ENCODE measurements at regions not wholly inside any gene's neighbourhood (a gene's known extent, or its start where the extent isn't known, plus 50 kb on each side); places are given as distances from the start of the nearest gene placed in this dataset.
"Not testable (repeated sequence)": the region's sequence is repeated elsewhere in the genome, so short reads cannot be mapped to it uniquely, and the experiment has no call there.

DNA sequence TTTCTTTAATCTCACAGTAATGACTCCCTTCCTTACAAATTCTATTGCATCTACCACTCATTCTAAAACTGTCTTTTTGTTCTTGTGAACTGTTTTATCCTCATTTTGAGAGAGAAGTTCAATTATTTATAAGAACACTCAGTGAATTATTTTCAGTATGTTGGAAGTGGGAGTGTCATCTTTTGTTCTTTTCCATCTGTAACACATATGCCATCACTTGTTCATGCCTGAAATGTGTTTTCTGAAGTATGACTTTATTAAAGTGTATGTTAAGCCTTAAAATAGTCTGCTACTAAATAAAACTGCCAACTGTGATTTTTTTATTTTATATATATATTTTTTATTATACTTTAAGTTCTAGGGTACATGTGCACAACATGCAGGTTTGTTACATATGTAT is 623.0 kb upstream of the CBLB start:
- CTCF ChIA-PET: no interaction called here
- no peak for DNase-seq
- H3K27ac Mint-ChIP-seq: no peak overlapping the region
- H3K36me3 Mint-ChIP-seq (ENCODE audit: low read depth): no peaks in the 10 kb centered on the region
- H3K27me3 Mint-ChIP-seq: no peaks in the 10 kb centered on the region
- POLR2A ChIA-PET: no interaction called here
- H3K4me3 Mint-ChIP-seq: no peak overlapping the region
- H3K9me3 Mint-ChIP-seq: peaks cover 5% of the 10 kb centered on the region
- H3K4me1 Mint-ChIP-seq: no peaks in the 10 kb centered on the region

DNA sequence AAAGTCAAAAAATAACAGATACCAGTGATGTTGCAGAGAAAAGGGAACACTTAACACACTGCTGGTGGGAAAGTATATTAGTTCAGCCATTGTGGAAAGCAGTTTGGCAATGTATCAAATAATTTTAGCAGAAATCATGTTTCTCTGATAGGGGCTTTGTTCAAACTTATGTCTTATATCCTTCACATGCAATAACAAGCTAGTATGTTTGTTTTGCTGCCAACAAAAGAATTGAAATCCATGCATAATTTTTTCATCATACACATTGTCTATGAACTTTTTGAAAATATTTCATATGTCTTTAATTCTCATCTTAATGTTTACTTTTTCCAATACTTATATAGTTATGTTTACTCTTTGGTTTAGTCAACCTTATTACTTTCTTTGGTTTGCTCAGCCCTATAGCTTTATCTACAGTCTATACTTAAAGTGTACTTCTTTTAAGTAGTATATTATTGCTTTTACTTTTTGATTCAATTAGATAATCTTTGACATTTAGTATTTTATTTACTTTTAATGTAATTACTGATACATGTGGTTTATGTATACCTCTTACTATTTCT is 639.6 kb upstream of the CBLB start:
- Mint-ChIP-seq H3K27ac (no peak overlapping the region), H3K9me3 (peaks cover 2% of the 10 kb centered on the region), H3K36me3 (ENCODE audit: low read depth) (no peaks in the 10 kb centered on the region), H3K27me3 (no peaks in the 10 kb centered on the region), H3K4me3 (no peak overlapping the region), H3K4me1 (no peaks in the 10 kb centered on the region)
- no peak for DNase-seq
- ChIA-PET POLR2A (no interaction called here), CTCF (no interaction called here)

DNA sequence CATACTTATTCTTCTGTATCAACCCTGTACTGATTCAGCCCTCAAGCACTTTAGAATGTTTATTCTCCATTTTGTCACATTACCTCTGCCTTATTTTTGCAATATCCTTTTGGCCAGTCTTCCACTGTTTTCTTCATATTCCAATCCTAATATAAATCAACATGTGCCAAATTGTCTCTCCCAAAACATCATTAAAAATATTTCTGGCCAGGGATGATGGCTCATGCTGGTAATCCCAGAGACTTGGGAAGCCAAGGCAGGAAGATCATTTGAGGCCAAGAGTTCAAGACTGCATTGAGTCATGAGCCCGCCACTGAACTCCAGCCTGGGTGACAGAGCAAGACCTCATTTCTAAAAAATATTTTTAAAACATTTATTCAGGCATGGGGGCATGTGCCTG is 641.4 kb upstream of the CBLB start:
- ChIA-PET POLR2A (no interaction called here), CTCF (no interaction called here)
- no peaks in the 10 kb centered on the region for H3K27me3 Mint-ChIP-seq
- H3K9me3 Mint-ChIP-seq: peaks cover 2% of the 10 kb centered on the region
- no peaks in the 10 kb centered on the region for H3K36me3 Mint-ChIP-seq (ENCODE audit: low read depth)
- no peak overlapping the region for H3K4me3 Mint-ChIP-seq
- no peak overlapping the region for H3K27ac Mint-ChIP-seq
- no peaks in the 10 kb centered on the region for H3K4me1 Mint-ChIP-seq
- DNase-seq: no peak

DNA sequence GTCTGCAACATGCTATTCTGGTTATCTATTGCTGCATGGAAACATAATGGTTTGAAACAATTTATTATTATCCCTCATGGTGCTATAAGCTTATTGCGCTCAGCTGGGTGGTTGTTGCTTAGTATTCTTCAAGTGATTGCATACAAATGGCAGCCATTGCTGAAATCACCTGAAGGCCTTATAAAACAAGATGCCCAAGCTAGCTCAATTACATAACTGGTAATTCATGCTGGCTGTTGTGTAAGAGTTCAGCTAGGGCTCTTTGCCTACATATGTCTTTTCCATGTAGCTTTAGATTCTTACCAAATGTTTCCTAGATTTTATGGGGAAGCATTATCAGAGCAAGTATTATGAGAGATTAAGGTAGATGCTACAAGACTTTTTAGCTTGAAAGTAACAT is 644.0 kb upstream of the CBLB start:
- Mint-ChIP-seq H3K4me3 (no peak overlapping the region), H3K36me3 (ENCODE audit: low read depth) (no peaks in the 10 kb centered on the region)
- CTCF ChIA-PET: no interaction called here

DNA sequence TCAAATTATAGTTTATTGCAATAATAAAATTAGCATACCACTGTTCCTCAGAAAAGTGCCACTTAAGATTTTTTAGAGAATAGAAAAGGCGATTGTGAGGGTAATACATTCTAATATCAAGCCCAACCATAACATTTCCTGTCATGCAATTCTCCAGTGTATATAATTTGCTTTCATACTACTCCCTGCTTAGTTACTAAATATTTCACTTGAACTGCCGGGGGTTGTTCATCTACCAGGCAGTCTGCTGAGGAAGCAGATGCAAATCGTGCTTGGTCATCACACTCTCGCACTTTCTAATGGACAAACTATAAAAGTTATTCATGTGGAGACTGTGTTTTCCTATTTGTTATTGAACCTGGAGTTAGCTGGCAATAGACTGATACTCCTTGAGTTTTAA is 645.6 kb upstream of the CBLB start:
- no peaks in the 10 kb centered on the region for H3K27me3 Mint-ChIP-seq
- no peaks in the 10 kb centered on the region for H3K4me1 Mint-ChIP-seq
- ChIA-PET CTCF (no interaction called here), POLR2A (no interaction called here)
- no peak overlapping the region for H3K27ac Mint-ChIP-seq
- H3K36me3 Mint-ChIP-seq (ENCODE audit: low read depth): no peaks in the 10 kb centered on the region
- no peak for DNase-seq
- peaks cover 2% of the 10 kb centered on the region for H3K9me3 Mint-ChIP-seq
- H3K4me3 Mint-ChIP-seq: no peak overlapping the region

More for the DNA sequence above, 644.0 kb upstream of the CBLB start:
- H3K9me3 Mint-ChIP-seq: peaks cover 2% of the 10 kb centered on the region
- POLR2A ChIA-PET: no interaction called here
- no peaks in the 10 kb centered on the region for H3K27me3 Mint-ChIP-seq
- no peak for DNase-seq
- H3K27ac Mint-ChIP-seq: no peak overlapping the region
- no peaks in the 10 kb centered on the region for H3K4me1 Mint-ChIP-seq

DNA sequence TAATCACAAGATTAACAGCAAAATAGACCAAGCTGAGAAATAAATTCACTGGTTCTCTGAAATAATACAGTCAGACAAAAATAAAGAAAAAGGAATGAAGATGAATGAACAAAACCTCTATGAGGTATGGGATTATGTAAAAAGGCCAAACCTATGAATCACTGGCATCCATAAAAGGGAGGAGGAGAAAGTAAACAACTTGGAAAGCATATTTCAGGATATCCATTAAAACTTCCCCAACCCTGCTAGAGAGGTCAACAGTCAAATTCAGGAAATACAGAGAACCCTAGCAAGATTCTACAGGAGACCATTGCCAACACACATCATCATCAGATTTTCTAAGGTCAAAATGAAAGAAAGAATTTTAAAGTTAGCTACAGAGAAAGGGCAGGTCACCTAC is 649.7 kb upstream of the CBLB start:
- Mint-ChIP-seq H3K27me3 (no peaks in the 10 kb centered on the region), H3K36me3 (ENCODE audit: low read depth) (no peaks in the 10 kb centered on the region), H3K27ac (no peak overlapping the region), H3K9me3 (no peaks in the 10 kb centered on the region), H3K4me1 (no peaks in the 10 kb centered on the region), H3K4me3 (no peak overlapping the region)
- POLR2A ChIA-PET: no interaction called here
- CTCF ChIA-PET: no interaction called here
- DNase-seq: no peak

DNA sequence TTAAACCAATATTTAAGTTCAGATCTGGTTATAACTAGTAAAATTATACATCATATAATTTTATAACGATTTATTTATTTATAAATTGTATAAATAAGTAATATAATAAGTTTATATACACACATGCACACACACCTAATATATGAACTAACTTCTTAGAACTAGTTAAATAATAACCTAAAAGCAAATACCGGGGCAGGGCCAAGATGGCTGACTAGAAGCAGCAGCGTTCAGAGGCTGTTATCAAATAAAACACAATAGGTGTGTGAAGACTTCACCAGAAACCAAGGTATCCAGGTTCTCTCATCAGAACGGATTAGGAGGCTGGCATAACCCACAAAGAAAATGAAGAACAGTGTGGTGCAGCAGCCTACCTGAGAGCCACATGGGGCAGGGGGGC is 653.6 kb upstream of the CBLB start:
- Mint-ChIP-seq H3K4me3 (no peak overlapping the region), H3K36me3 (ENCODE audit: low read depth) (peaks cover 13% of the 10 kb centered on the region), H3K27ac (no peak overlapping the region), H3K9me3 (peaks cover 17% of the 10 kb centered on the region), H3K27me3 (no peaks in the 10 kb centered on the region), H3K4me1 (peaks cover 3% of the 10 kb centered on the region)
- CTCF ChIA-PET: no interaction called here
- DNase-seq: no peak
- POLR2A ChIA-PET: no interaction called here

DNA sequence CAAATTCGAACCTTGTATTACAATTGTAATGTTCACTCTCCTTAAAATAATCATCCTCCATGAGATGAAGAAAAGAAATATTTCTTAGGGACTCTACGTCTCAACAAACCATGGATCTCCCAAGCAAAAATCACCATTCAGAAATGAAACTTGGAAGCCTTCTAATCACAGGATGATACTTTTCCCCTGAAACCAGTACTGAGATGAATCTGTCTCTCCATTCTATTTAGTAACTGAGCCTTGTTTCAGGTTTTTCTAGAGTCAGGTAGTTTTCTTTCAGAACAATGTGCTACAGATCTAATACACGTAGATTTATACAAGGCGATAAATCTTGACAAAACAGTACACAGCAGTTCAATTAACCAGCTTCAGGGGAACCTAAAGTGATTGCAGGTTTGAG is 660.1 kb upstream of the CBLB start:
- DNase-seq: no peak

DNA sequence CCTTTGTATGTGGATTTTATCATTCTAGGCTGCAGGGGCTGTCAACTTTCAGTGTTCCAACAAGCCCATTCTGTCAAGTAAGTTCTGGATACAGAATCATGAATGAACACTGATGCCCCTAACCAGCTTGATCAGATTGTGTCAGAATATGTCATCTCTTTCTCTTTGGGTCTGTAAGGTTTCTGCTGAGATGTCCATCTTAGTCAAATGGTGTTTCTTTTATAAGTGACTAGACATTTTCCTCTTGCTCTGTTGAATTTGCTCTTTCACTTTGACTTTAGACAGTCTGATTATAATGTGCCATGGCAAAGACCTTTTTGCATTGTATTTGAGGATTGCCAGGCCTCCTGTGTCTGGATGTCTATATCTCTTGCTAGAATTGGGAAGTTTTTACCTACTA is 660.9 kb upstream of the CBLB start:
- H3K27me3 Mint-ChIP-seq: no peaks in the 10 kb centered on the region
- H3K4me3 Mint-ChIP-seq: no peak overlapping the region
- no peak overlapping the region for H3K27ac Mint-ChIP-seq
- peaks cover 48% of the 10 kb centered on the region for H3K36me3 Mint-ChIP-seq (ENCODE audit: low read depth)
- DNase-seq: no peak
- CTCF ChIA-PET: no interaction called here
- peaks cover 33% of the 10 kb centered on the region for H3K4me1 Mint-ChIP-seq
- POLR2A ChIA-PET: no interaction called here
- peaks cover 56% of the 10 kb centered on the region for H3K9me3 Mint-ChIP-seq

More for the DNA sequence above, 660.1 kb upstream of the CBLB start:
- H3K36me3 Mint-ChIP-seq (ENCODE audit: low read depth): peaks cover 42% of the 10 kb centered on the region
- no peak overlapping the region for H3K27ac Mint-ChIP-seq
- H3K4me3 Mint-ChIP-seq: no peak overlapping the region
- H3K27me3 Mint-ChIP-seq: no peaks in the 10 kb centered on the region
- H3K9me3 Mint-ChIP-seq: peaks cover 50% of the 10 kb centered on the region
- peaks cover 25% of the 10 kb centered on the region for H3K4me1 Mint-ChIP-seq
- POLR2A ChIA-PET: no interaction called here
- CTCF ChIA-PET: no interaction called here

DNA sequence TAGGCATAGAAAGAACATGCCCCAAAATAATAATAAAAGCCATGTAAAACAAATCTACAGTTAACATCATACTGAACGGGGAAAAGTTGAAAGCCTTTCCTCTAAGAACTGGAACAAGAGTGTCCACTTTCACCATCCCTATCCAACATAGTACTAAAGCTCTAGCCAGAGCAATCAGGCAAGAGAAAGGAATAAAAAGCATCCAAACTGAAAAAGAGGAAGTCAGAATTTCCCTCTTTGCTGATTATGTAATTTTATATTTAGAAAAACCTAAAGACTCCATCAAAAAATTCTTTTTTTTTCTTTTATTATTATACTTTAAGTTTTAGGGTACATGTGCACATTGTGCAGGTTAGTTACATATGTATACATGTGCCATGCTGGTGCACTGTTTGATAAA is 661.6 kb upstream of the CBLB start:
- POLR2A ChIA-PET: no interaction called here
- Mint-ChIP-seq H3K27me3 (no peaks in the 10 kb centered on the region), H3K9me3 (peaks cover 62% of the 10 kb centered on the region), H3K4me3 (no peak overlapping the region), H3K36me3 (ENCODE audit: low read depth) (peaks cover 55% of the 10 kb centered on the region), H3K4me1 (peaks cover 37% of the 10 kb centered on the region), H3K27ac (no peak overlapping the region)
- no peak for DNase-seq
- CTCF ChIA-PET: no interaction called here

DNA sequence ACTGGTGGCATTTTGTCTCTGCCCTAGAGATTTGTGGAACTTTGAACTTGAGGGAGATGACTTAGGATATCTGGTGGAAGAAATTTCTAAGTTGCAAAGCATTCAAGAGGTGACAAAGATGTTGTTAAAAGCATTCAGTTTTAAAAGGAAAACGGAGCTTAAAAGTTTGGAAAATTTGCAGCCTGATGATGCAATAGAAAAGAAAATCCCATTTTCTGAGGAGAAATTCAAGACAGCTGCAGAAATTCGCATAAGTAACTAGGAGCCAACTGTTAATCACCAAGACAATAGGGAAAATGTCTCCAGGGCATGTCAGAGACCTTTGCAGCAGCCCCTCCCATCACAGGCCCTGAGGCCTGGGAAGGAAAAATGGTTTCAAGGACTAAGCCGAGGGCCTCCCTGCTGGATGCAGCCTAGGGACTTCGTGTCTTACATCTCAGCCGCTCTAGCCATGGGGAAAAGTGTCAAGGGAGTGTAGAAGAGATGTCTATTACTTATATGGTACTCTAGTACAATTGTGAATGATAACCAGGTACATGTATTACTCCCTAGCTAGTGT is 663.0 kb upstream of the CBLB start:
- DNase-seq, H3K27me3 Mint-ChIP-seq, CTCF ChIA-PET, POLR2A ChIA-PET, H3K4me3 Mint-ChIP-seq, H3K27ac Mint-ChIP-seq: not testable (repeated sequence)
- peaks cover 35% of the 10 kb centered on the region for H3K4me1 Mint-ChIP-seq
- peaks cover 51% of the 10 kb centered on the region for H3K36me3 Mint-ChIP-seq (ENCODE audit: low read depth)
- H3K9me3 Mint-ChIP-seq: peaks cover 56% of the 10 kb centered on the region

DNA sequence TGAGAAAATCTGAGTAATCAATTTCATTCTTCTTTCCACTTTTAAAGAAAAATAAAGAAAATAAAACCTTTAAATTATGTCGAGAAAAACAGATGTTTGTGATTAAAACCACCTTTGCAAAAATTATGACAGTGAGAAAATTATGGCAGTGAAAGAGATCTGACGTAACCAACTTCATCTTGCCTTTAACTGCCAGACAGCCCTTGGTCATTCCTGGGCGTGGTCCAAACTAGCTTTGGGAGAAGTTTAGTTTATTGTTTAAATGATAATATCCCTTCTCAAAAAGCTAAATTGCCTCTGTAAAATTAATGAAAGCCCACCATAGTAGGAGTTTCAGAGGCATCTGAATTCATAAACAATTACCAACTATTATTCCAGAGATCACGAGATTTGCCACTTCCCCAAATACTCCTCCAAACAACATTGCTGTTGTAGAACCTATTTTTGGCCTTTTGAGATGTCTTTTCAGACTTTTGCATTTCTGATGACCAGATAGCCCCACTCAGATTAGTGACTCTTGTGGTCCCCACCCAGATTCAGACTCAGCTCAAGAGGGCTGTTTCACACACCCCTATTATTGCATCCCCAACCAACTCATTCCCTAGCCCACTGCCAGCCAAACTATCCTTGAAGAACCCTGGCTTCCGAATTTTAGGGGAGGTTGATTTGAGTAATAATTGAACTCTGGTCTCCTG is 664.4 kb upstream of the CBLB start:
- Mint-ChIP-seq H3K4me3 (no peak overlapping the region), H3K27ac (peak overlapping the region; percentile 81), H3K9me3 (peaks cover 56% of the 10 kb centered on the region), H3K36me3 (ENCODE audit: low read depth) (peaks cover 55% of the 10 kb centered on the region), H3K27me3 (no peaks in the 10 kb centered on the region), H3K4me1 (peaks cover 33% of the 10 kb centered on the region)
- no peak for DNase-seq
- ChIA-PET POLR2A (no interaction called here), CTCF (no interaction called here)

DNA sequence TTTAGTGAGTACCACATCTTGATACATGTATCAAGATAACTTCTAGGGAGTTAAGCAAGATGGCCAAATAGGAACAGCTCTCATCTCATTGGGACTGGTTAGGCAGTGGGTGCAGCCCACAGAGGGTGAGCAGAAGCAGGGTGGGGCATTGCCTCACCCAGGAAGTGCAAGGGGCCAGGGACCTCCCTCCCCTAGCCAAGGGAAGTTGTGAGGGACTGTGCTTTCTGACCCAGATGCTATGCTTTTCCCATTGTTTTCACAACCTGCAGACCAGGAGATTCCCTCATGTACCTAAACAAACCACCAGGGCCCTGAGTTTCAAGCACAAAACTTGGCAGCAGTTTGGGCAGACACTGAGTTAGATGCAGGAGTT is 665.0 kb upstream of the CBLB start:
- DNase-seq: no peak
- peaks cover 30% of the 10 kb centered on the region for H3K4me1 Mint-ChIP-seq
- POLR2A ChIA-PET: interaction anchor here (1.4 kb wide), 1 partner anchor 1166 kb away, joined by 3 read pairs; no protein-coding TSS in a partner anchor
- no peak overlapping the region for H3K4me3 Mint-ChIP-seq
- no peaks in the 10 kb centered on the region for H3K27me3 Mint-ChIP-seq
- H3K27ac Mint-ChIP-seq: peak overlapping the region; percentile 81
- peaks cover 54% of the 10 kb centered on the region for H3K36me3 Mint-ChIP-seq (ENCODE audit: low read depth)
- peaks cover 55% of the 10 kb centered on the region for H3K9me3 Mint-ChIP-seq
- CTCF ChIA-PET: no interaction called here

DNA sequence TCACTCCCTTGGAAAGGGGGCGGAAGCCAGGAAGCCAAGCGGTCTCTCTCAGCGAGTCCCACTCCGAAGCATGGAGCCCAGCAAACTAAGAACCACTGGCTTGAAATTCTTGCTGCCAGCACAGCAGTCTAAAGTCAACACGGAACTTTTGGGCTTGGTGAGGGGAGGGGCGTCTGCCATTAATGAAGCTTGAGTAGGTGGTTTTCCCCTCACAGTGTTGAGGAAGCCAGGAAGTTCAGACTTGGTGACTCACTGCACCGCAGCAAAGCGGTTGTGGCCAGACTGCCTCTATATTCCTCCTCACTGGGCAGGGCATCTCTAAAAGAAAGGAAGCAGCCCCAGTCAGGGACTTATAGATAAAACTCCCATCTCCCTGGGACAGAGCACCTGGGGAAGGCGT is 665.4 kb upstream of the CBLB start:
- ChIA-PET POLR2A (interaction anchor here (1.4 kb wide), 1 partner anchor 1166 kb away, joined by 3 read pairs; no protein-coding TSS in a partner anchor), CTCF (no interaction called here)
- H3K36me3 Mint-ChIP-seq (ENCODE audit: low read depth): peaks cover 54% of the 10 kb centered on the region
- H3K9me3 Mint-ChIP-seq: peaks cover 53% of the 10 kb centered on the region
- H3K27ac Mint-ChIP-seq: peak overlapping the region; percentile 81
- peak; percentile 76 for DNase-seq
- H3K4me1 Mint-ChIP-seq: peaks cover 27% of the 10 kb centered on the region
- H3K27me3 Mint-ChIP-seq: no peaks in the 10 kb centered on the region
- no peak overlapping the region for H3K4me3 Mint-ChIP-seq

Data from activated CD4-positive, alpha-beta memory T cell treated with anti-CD3 and anti-CD28 coated beads, Interleukin-2, amount 10 ng/mL, durations not matched to agents 7 days and 5 days (primary cell).